ENCODE measurements at regions not wholly inside any gene's neighbourhood (a gene's known extent, or its start where the extent isn't known, plus 50 kb on each side); places are given as distances from the start of the nearest gene placed in this dataset.

DNA sequence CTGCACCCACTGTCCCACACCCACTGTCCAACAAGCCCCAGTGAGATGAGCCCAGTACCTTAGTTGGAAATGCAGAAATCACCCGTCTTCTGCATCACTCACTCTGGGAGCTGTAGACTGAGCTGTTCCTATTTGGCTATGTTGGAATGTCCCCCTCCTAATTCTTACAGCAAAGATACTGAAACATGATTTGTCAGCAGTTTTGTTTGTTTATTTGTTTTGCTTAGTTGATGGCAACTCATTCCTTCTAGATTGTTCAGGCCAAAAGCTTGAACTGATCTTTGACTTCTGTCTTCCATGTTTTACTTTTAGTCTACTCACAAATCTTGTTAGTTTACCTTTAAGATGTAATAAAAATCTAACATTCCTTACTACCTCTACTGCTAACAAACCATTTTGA is 233.6 kb upstream of the MIS18BP1 start:
- TF ChIP-seq, protein P1, sequence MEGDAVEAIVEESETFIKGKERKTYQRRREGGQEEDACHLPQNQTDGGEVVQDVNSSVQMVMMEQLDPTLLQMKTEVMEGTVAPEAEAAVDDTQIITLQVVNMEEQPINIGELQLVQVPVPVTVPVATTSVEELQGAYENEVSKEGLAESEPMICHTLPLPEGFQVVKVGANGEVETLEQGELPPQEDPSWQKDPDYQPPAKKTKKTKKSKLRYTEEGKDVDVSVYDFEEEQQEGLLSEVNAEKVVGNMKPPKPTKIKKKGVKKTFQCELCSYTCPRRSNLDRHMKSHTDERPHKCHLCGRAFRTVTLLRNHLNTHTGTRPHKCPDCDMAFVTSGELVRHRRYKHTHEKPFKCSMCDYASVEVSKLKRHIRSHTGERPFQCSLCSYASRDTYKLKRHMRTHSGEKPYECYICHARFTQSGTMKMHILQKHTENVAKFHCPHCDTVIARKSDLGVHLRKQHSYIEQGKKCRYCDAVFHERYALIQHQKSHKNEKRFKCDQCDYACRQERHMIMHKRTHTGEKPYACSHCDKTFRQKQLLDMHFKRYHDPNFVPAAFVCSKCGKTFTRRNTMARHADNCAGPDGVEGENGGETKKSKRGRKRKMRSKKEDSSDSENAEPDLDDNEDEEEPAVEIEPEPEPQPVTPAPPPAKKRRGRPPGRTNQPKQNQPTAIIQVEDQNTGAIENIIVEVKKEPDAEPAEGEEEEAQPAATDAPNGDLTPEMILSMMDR (IDR thresholded peaks at IDR 0.05): no peak
- TF ChIP-seq POLR2A (IDR thresholded peaks at IDR 0.05): no peak
